ENCODE measurements at regions not wholly inside any gene's neighbourhood (a gene's known extent, or its start where the extent isn't known, plus 50 kb on each side); places are given as distances from the start of the nearest gene placed in this dataset.
"Not testable (repeated sequence)": the region's sequence is repeated elsewhere in the genome, so short reads cannot be mapped to it uniquely, and the experiment has no call there.

DNA sequence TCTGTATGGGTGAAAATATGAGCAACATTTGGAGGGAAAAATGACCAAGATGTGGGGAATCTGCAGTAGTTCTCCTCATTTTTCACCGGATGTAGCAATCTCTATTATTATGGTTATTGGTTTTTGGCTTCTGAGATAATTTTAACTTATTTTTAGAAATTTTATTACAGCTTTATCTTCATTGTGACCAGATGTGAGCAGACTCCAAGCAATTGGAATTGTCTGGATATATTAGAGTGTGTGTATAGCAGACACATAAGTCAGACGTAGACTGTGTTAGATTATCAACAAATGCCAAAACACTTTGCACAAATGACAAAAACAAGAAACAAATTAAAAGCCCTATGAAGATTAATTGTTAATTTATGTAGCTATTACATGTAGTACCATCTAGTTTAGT is 249.1 kb downstream of the DNAJB9 start:
- no peak for DNase-seq

DNA sequence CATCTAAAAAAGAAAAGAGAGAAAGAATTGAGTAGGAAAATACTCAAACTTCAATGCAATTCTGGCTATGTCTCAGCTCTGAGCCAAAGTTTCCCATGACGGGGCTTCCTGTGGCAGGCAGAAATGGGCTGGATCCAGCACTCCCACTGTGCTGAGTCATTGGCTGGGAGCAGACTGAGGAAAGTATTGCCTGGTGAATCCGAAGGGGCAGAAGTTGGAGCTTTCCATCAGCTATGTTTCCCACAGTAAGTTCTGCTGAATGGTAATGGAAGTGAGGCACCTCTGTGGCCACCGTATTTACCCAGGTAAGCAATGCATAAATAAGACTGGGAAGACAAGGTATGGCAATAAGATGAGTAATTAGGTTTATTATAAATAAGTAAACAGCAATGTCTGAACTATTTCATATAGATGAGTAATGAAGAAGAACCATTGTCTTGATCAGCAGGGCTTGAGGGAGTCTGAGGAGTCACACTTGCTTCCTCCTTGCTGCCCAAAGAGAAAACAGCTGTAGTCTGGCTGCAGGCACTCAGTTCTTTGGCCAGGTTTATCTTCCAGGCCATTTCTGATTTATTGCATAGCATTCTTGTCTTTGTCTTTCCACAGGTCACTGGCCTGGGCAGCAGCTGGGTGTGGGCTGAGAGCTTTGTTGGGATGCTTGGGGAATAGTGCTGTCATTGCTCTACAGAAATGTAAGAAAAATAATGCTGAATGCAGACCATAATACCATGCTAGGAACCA is 255.3 kb downstream of the DNAJB9 start:
- DNase-seq, result no peak

DNA sequence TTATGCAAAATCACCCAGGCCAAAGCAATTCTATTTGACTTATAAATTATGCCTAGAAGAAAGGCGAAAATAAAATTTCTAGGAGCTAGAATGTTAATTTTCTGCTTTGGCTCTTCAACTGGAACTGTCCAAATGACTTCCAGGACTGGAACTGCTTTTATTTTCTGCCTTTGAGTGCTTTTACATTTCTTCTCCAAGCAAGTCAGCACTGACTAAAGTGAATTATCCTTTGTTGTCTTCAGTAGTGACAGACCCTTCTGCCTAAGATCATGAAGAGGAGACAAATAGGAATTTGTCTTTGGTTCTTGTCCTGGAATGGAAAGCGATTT is 255.9 kb downstream of the DNAJB9 start:
- DNase-seq, result no peak

DNA sequence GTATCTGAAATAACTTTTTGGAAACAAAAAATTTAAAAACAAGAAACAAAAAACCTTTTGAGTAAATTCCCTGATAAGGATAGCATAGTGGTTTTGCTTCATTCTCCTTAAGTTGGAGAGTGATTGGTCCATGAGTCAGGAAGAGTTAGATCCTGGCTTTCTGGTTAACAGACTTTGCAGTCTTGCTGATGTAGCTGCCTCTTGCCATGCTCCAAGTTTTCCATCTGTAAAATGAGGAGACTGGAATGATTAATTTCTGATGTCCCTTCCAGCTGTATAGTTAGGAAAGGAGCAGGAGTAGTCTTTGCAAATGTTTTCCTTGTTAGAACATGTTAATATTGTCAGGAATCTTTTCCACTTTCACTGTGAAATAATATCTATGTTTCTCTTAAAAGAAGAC is 266.6 kb downstream of the DNAJB9 start:
- DNase-seq, result no peak

DNA sequence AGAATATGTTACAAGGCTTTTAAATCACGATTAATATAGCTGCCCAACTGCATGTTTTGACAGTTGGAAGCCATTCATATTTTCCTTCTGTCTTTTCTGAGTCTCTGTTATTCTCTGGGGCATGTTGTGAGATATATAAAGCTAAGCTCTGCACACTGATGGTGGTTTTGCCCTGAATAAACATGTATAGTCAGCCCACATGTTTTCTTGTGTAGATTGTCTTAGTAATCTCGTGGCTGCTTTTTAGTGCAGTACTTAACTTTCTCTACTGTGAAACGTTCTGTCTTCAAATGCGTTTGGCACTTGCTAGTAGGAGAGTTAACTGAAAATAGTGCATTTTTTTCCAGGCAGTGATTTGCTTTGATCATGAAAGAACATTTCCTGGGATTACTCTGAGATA is 268.5 kb downstream of the DNAJB9 start:
- no peak for DNase-seq

DNA sequence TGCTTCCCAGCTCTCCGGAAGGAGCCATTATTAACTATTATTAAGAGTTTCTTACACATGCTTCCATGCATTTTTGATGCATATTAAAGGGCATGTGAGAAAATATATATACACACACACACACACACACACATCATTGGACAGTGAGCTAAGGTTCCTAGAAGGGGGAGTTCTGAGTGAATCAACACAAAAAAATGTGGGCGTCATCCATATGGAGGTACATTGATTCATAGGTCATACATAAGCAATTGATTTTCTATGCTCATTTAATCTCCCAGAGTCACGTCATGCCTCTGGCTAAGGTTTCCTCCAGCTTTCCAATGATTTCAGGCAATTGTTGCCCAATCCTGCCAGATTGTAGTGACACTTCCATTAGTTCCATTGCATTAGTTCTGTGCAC is 269.4 kb downstream of the DNAJB9 start:
- DNase-seq, result no peak

DNA sequence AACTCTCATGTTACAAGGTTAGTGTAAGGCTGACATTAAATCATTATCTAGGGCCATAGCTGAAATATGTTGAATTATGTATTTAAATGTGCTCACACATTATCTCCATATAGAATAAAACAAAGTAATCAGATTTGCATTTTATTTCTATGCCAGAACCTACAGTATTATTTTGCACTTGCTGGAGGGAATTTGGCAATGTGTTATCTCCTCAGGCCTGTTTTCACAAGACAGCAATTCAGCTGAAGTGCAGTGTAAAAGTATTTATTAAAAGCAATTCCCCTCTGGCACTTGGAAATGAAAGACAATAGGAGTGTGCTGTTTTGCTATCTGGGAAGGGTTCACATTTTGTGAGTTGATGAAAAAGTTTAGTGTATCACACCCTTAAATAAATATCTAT is 276.3 kb downstream of the DNAJB9 start:
- DNase-seq, result no peak

DNA sequence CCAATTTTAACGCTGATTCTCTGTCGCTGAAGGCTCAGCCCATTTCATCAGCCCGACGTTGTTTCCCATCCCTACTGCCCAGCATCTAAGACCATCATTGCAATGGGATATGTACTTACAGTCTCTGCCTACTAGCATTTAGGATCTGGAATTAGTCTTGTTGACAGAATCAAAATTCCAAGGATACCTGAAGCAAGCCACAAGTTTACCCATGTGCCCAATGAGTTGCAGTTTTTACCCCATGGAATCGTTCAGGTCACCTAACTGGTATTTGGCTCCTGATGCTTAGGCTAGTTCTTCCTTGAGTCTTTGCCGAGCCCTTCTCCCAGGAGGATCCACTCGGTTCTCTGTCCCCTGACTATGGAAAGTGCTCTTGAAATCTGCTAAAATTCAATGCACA is 276.8 kb downstream of the DNAJB9 start:
- no peak for DNase-seq

DNA sequence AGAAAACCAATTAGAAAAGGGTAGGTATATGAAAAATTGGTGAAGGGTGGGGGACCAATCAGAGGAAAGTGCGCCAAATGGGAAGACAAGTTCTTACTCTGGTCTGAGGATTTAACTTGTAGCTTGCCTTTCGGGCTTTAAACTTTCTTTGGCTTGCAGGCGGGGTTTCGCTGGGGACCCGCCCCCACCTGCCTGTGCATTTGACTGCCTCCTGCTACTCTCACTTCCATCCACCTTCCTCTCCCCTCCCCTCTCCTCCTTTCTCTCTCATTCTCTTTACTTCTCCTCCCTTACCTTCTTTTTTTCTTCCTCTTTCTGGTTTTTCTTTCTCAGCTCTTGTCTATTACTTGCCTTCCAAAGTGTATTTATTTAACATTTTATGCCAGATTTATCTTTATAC is 278.8 kb downstream of the DNAJB9 start:
- DNase-seq, result no peak

DNA sequence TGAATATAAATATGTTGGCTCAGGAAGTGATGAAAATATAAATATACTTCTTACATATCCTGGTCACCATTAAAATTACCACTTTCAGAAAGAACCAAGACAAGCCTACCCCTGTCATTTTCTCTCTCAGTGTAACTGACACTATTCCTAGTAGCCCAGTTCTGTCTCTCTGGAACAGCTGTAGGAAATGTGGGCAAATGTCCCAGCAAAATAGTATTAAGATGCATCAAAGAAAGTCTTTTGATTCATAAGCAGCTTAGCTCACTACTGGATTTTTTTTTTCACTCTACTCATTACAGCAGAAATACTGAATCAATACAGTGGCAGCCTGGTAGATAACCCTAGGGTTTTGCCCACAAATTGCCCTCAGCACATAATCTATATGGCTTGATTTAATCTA is 290.9 kb downstream of the DNAJB9 start:
- no peak for DNase-seq

DNA sequence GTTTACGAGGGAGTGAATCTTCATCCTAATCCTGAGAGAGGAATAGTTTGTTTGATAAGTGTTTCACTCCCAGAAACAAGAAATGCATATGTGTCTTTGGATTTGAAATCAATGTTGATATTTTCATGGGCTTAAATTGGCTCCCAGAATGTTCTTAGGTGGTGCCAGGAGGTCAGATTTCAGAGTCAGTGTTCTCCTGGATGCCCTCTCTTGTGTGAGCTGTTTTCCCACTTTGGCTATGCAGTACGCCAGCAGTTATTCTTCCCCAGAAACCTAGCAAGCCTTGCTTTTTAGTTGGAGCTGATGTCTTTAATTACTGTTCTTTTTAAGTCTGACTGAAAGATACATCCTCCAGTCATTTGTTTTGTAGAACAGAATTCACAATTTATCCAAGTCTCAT is 291.4 kb downstream of the DNAJB9 start:
- DNase-seq, result no peak

DNA sequence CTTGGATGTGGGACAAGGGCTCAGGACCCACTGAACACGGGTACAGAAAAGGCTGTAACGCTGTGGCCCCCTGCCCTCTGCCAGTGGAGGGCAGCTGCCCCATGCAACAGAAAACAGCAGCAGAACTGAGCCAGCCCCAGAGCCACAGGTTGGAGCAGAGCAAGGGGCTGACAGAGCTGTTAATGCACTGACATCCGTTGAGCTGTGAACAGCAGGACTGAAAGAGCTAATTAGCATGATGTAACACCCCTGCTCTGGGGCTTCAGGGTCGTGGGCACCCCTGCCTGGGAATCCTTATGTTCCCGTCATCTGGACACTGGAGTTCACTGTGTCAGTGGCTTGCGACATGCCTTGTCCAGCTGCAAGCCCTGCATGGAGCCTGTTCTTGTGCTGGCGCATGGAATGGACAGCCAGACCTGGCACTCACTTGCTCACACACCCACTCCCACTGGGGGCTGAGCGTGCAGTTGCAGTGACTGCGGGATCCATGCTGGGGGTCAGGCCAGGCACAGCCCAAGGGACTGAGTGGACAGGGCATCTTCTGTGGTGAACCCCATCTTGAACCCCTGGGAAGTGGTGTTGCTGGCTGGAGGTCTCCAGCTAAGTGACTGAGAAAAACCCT is 293.7 kb downstream of the DNAJB9 start:
- no peak for DNase-seq

DNA sequence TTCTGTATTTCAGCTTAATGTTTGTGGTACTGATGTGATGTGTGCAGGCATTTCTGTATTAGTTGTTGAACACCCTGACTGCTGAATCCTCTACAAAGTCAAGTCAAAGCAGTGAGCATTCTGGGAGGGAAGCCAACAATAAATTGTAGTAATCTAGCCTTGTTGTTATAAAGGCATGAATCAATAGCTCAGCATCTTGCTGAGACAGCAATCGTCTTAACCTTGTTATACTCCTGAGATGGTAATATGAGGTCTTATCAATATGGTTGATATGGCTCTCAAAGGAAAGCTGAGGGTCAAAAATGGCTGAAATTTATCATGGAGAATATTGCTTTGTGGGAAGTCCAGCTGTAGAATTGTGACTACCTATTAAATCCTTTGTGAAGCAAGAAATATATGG is 299.4 kb downstream of the DNAJB9 start:
- no peak for DNase-seq

DNA sequence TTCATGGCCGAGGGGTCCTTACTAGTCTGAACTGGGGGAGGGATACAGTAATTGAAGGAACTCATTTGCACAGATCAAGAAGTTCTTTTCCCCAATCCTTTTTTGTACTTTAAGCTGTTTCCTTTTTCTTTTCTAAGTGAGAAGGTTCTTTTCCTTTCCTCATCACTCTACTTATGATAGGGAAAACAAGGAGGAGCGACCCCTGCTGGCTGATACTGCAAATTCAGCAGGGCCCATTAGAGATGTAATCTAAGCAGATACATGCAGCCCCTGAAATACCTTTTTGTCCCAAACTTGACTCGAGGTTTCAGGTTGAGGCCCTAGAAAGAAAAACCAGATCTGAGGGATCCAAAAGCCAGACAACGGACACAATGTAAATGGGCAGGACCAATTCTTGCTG is 305.5 kb downstream of the DNAJB9 start:
- no peak for DNase-seq

DNA sequence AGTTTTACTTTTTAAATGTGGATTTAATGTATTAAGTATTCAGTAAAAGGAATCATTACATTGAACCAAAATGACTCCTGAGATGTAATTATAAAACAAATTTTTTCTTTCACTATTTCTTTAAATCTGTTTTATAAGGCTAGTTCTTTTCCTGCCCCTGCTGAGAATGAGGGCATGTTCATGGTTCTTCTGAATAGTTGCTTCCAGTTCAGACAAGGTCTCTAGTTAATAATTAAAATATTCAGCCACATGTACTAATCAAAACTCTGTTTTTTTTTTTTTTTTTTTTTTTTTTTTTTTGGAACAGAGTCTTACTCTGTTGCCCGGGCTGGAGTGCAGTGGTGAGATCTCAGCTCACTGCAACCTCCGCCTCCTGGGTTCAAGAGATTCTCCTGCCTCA is 321.2 kb downstream of the DNAJB9 start:
- no peak for DNase-seq

DNA sequence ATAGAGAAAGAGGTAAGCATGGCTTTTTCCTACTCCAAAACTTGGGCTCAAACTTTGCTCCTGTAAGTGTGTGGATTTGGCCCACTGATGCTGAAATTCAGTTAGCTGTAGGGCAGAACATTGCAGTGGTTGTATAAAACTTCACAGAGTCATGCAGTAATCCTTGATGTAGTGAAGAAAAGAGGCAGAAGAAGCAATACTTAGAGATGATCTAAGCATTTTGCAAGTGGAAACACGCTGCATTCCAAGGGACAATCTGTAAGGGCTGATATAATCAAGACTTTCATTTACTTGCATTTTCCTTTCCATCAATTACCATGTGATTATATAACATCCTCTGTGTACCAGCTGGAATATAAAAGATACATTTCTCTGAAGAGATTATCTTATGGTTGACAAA is 338.8 kb downstream of the DNAJB9 start:
- DNase-seq, result no peak

DNA sequence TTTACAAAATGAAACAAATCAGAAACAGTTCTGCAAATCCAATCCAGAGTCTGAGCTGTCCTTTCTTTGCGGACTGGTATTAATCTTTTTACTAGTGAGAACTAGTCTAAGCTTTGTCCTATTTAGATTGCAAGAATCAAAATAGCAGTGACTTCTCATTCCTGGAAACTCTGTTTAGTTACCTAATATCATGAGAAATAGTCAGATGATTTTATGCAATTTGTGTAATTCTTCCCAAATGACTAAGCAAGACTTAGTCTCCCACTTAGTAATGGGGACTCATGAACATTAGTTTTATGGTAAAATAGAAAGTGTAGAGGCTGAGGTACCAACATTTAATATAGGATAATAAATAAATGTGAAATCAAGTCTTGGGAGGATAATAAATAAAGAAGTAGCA is 341.3 kb downstream of the DNAJB9 start:
- DNase-seq, result no peak

DNA sequence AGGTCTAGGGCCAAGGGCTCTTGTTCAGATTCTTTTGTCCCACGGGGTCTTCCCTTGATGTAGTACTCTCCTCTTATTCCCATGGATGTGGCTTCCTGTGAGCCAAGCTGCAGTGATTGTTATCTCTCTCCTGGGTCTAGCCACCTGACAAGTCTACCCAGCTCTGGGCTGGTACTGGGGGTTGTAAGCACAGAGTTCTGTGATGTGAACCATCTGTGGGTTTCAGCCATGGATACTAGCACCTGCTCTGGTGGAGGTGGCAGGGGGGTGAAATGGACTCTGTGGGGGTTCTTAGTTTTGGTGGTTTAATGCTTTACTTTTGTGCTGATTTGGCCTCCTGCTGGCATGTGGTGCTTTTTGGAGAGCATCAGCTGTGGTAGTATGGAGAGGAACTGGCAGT is 350.8 kb downstream of the DNAJB9 start:
- DNase-seq, result no peak

DNA sequence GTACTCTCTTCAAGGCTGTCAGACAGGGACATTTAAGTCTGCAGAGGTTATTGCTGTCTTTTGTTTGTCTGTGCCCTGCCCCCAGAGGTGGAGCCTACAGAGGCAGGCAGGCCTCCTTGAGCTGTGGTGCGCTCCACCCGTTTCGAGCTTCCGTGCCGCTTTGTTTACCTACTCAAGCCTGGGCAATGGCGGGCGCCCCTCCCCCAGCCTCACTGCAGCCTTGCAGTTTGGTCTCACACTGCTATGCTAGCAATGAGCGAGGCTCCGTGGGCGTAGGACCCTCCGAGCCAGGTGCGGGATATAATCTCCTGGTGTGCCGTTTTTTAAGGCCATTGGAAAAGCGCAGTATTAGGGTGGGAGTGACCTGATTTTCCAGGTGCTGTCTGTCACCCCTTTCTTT is 373.4 kb downstream of the DNAJB9 start:
- DNase-seq, result not testable (repeated sequence)

DNA sequence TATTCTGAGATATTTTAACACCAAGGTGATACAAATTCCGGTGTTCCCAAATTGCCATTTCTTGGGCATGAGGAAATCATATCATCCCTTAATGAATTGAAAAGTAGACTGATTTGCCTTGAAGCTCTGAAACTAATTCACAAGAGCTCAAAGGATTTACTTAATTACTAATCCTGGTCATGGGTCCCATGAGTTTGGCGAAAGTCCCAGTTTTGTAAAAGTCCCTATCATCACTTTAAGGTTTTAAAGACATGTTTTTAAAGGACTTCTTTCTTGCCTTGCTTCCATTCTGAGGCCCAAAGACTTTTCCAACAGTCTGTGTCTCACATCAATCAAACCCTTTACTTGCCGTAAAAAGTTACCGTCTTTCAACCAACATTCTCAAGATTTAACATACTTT is 377.9 kb downstream of the DNAJB9 start:
- no peak for DNase-seq

DNA sequence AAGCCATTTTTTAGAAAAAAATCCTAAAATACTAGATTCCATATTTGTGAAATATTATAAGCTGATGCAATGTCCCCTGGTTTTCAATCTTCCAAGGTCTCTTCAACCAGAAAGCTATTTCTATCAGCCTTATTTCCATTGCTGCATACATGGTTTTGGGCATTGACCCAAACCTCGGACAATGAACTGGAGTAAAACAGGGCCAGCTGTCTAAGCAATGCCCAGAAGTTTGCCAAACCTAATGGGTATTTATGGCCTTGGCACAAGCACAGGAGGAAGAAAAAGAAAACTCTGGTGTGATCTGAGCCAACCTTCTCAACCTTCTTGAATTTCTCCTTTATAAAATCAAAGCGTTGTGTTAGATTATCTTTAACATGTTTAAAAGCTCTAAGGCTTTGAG is 402.3 kb downstream of the DNAJB9 start:
- DNase-seq, result no peak

DNA sequence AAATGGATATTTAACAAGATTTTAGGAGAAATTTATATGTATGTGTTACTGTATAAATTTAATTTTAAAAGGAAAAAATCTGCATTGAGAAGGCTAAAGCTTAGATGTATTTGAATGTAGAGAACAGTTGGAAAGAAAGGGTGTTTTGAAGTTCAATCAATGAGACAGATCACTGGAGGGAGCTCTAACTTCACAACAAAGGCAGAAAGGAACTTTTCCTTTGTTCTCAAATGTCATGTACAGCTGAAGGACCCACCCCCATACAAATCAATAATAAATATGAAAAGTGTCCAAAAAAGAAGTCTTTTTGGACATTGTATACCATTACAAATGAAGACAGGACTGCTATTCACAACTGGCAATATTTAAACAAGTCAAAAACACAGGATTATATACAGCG is 403.4 kb downstream of the DNAJB9 start:
- DNase-seq, result no peak

DNA sequence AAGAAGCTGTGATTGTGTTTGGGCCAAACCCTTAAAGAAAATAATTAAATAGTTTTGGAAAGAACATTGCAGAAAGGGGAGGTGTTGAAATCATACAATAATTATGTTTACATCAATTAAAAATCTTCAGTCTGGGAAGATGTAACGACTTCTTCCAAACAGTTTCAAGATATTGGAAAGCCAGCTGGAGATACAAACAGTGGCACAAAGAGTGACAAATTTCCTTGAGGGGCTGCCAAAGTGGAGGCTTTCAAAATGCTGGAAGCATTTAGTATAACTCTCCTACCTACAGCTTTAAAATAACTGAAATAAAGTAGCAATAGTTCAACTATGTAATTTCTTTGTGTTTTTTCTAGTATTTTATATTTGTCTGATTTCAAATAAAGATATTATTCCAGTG is 405.0 kb downstream of the DNAJB9 start:
- DNase-seq, result no peak

DNA sequence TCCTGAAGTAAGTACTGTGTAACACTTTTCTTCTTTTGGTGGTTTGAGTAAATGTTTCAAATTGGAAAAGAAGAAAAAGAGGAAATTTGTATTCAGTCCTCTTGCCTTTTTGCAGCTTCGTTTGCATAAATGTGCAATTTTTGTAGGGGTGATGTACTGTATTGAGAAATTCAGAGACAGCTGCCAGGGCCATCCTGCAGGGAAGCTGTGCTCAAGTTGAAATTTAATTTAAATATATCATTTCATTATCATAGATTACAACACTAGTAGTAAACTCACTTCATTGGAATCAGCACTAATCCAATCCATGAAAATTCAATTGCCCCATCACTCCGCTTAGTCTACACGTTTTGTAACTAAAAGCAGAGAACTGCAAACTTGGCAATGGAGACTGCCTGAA is 415.4 kb downstream of the DNAJB9 start:
- DNase-seq, result no peak

DNA sequence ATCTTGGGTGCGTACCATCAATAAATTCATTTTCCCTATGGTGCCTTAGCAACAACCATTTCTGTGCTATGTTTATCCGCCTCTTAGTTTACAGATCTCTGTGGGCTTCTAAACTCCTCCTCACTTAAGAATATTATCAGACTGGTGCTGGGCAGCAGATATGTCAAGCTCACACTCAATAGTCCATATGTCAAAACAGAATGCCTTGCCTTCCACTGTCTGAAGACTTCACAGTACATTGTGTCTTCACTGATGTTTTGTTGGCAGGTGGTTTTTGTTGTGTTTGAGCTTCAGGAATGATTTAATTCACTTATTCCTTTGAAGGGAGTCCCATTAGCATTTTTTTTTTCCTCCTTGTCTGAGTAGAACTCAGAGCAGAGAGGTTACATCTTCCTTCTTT is 419.6 kb downstream of the DNAJB9 start:
- DNase-seq, result no peak
